Stimulated activated CD4-positive, alpha-beta T cell treated with anti-CD3 and anti-CD28 coated beads, Interleukin-4, amount 100 ng/mL, for 24 hours (primary cell): ENCODE measurements at regions not wholly inside any gene's neighbourhood (a gene's known extent, or its start where the extent isn't known, plus 50 kb on each side); places are given as distances from the start of the nearest gene placed in this dataset.

Source experiments
- DNase-seq: peaks from one replicate; pipeline ENCODE4 v3.0.0-alpha.2; 2020

DNA sequence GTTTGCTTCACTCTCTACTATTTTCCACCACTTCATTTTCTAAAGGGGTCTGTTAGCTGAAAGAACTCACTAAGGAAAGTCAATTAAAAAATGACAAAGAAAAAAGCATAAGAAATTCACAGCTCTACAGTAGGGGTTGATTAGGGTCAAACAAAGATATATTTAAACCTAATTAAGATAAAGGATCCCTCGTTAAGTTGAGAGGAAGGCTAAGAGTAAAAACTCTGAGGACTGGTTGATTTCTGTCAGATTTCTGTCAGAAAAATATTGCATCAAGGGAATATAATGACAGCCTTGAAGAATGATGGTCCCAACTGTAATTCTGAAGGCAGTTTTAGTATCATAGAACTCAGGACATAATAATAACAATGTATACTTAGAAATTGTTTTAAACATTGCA is 218.0 kb downstream of the QDPR start:
- no peak for DNase-seq

DNA sequence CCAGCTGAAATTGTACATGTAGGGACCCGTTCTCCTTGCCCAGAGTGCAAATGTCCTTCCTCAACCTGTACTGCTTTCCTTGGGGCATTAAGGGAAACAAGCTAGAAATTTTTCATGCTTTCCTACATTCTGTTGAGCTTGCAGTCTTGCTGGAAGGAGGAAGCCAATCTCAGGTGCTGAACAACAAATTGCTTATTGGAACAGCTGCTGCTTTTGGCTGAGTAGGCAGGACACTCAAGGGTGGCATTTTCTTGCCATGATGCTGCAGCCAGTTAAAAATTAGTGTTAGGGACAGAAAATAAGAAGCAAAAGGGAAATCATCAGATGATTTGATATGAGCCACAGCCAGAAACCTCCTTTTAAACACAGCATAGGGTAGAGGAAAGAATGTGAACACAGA is 223.7 kb downstream of the QDPR start:
- DNase-seq, result no peak

DNA sequence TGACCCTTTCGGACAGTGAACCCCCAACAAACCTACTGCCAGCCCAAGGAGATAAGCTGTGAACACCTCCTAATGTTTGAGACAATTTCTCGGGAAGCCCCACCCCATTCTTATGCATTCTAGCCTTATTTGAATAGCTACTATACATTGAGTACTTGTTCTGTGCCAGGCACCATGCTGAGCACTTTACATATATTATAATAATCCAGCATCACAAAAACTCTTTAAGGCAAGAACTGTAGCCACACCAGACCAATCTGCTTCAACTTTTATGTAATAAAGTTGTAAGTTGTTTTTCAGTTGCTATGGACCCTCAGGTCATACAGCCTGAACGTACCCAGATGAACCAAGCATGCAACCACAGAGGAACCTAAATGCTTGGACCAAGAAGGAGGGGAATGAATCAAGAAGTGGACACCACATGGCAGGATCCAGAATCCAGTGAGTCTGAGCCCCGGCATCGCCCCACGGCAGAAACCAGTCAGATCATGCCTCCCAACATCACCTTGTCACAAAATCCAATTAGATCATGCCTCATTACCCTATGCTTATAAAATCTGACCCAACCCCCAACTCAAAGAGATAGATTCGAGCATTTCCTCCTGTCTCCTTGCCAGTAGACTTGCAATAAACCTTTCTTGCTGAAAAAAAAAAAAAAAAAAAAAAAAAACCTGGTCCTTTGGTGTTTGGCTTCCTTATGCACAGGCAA is 225.0 kb downstream of the QDPR start:
- no peak for DNase-seq

DNA sequence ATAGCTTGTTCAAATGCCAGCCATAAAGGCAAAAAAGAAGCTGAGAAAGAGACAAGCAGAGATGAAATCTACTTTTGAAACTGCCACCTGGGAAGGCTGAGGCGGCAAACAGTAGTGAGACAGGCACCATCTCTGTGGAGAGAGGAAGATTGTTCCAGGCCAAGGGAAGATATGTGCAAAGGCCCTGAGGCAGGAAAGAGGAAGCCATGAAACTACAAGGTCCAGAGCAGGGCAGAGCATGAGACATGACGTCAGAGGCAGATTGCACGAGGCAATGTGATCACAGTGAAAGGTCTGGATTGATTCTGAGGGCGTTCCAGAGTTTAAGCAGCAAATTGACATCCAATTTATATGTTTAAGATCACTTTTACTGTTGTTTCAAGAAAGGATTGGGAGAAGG is 226.1 kb downstream of the QDPR start:
- DNase-seq, result no peak

DNA sequence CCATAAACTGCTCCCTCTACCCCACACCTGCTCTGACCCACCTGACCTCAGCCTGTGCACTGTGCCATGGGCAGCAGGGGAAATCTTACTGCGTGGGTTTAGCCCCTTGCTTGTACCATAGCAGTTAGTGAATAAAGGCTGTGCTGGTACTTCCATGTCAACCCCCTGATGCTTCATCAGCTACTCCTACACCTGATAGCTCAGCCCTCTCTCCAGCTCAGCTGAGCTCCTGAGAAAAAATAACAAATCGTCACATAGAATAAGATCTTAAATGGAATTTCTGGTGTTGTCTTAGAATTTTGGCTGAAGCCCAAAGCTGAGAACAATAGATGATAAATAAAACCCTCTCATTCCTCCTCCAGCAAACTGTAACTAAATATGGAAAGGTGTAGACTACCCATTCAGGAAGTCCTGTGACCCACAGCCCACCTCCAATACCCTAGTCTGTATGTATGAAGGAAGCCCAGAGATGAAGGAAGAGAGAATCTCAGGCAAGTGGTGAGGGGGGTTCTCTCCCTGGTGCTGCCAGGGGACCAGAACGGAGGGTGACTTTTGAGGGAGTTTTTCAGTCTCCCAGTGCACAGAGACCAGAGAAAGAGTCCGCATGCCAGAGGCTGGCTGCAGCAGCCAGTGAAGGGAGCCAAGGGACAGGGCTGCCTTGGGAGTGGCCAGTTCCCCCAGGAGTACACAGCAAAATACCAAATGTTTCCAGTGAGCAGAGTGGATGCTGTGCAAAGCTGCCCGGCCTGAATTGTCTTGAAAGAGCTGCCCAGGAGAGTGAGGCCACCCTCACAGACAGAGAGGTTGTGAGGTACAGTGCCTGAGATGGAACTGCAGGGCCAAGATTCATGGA is 227.3 kb downstream of the QDPR start:
- no peak for DNase-seq

DNA sequence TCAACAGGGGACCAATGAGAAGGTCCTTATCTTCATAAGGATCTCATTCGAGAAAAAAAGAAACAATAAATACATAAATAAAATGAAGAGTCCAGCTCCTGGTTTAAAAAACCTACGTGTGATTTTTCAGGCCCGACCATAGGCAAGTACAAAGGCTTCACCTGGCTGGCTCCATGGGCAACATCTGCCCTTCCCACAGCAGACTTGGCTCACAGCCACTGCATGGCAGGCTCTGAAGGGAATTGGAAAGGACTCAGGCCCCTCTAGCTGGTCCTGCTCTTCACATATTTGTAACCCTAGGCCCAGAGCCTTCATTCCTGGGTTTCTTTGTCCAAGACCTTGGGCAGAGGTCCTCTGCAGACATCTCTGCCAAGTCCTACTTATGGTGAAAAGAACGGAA is 228.1 kb downstream of the QDPR start:
- no peak for DNase-seq

DNA sequence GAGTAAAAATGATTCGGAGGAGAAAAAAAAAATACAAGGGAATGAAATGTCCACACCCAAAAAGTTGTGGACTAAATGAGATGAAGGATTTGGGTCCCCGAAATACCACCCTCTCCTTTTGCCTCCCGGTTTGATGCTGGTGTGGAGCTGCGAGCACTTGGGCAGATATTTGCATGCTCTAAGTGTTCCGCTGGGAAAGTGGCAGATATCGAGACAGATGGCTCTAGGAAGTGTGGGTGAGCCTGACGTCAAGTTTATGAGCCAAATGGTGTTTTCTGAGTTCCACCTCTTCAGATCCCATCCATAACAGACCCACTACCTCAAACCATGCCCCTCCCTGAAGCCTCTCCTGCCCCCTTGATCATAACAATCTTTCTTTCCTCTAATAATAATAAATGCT is 228.6 kb downstream of the QDPR start:
- no peak for DNase-seq

DNA sequence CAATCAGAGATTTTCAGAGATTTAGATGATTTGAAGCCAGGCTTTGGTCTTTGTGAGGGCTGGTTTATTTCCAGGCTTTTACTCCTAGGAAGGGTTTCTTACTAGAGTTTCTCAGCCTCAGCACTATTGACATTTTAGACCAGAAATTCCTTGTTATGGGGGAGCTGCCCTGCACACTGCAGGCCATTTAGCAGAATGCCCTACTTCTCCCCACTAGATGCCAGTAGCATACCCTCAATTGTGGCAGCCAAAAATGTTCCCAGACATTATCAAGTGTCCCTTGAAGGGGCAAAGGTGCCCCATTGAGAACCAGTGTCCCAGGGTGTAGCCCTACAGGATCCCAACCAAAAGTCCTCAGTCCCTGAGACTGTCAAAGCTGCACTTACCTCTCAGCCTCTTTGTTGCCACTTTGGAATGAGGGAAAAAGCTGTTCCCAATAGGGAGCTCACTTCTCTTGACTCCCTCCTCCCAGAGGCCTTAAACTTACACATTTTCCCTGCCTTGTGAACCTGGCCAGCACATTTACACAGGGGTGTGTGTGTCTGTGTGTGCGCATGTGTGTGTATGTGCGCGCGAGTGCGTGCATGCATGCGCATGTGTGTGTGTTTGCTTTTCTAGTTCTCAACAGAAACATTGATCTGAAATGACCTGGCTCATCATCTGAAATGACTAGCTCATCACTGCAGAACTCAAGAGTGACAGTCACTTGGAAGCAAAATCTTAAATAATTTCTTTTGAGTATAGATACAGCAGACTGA is 231.4 kb downstream of the QDPR start:
- DNase-seq, result no peak

DNA sequence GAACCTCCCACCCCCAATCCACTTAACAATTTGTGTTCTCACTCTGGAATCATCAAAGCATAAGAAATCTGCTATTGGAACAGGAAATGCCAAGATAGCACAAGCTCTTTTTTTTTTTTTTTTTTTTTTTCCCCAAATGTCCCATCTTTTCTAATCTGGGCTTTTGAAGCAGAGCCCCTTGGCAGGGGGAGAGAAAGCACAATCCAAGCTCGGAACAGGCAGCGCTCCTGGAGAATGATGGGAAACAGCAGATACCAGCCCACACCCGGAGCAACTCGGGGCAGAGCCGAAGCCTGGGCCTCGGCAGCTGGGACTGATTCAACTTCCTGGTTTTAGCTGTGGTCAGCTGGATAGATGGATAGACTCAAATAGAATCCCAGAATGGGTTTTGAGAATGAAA is 235.1 kb downstream of the QDPR start:
- no peak for DNase-seq

DNA sequence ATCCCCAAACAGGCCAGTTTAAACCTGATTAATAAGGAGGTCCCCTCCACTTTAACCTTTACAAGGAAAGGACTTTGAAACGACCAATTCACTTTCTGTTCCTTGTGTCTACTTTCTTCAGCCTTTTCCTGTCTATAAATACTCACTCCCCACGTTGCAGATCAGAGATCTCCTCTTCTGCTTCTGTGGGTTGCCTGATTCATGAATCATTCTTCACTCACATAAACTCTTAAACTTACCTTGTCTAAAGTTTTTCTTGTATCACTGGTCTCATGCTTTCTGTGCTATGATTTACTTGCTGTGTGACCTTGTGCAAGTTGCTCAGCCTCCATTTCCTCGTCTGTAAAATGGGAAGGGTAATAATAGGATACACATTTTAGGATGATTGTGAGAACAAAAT is 236.1 kb downstream of the QDPR start:
- DNase-seq, result no peak

DNA sequence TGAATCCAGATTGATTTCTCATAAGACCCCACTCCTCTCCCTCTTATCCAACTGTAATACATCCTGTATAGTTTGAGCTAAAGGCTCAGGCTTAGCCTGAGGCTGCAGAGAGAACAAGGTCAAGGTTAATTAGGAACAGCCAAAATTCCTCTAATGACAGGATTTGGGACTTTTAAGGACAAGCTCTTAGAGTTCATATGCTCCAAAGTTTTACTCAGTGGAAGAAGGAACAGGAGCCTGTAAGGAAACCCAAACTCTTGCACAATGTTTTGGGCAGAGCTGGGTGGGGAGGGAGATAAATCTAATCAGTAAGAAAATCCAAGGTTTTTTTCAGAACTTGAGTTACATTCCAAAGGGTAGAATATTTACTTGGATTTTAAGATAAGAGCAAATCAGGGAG is 238.8 kb downstream of the QDPR start:
- no peak for DNase-seq

DNA sequence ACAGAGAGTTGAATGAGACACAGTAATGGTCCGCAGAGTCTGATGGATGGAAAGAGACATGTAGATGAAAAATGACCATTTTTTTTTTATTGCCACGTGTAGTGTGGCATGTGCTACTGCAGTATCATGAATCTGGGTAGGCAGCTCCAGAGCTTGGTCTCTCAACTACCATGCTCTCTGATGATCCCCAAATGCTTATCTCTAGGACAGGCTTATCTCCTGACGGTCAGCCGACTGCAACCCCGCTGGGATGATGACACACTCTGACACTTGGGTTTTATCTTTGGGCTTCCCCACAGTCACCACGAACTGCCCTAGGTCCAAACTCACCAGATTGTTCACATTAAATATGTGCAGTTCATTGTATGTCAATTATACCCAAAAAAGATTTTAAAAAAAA is 239.7 kb downstream of the QDPR start:
- DNase-seq, result no peak

DNA sequence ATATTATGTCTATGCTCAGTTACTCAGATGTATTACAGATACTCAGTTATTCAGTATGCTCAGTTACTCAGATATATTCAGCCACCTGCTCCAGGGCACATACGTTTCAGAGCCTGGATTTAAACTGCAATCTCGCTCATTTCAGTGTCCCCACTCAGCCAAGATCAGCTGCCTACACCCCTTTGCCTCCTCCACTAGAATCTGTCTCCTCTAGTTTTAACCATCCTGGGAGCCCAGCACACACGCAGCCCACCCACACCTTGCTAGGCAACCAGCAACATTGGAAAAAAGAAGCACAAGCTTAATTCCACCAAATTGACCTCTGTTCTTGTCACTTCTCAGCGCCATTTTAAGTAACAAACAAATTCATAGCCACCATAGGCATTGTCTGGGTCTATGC is 246.2 kb downstream of the QDPR start:
- no peak for DNase-seq

DNA sequence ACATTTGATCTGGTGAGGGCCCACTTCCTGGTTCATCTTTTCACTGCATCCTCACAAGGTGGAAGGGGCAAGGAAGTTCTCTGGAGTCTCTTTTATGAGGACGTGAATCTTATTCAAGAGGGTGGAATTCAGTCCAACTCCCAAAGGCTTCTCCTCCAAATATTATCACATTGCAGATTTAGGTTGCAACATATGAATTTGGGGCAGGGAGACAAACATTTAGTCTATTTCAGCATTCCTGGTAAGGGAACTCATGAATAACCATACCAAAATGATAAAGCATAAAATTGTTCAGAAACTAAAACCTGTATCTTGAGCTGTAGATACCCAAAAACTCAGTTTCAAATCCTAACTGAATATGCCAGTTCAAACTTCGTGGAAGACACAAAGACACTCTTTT is 246.8 kb downstream of the QDPR start:
- no peak for DNase-seq

DNA sequence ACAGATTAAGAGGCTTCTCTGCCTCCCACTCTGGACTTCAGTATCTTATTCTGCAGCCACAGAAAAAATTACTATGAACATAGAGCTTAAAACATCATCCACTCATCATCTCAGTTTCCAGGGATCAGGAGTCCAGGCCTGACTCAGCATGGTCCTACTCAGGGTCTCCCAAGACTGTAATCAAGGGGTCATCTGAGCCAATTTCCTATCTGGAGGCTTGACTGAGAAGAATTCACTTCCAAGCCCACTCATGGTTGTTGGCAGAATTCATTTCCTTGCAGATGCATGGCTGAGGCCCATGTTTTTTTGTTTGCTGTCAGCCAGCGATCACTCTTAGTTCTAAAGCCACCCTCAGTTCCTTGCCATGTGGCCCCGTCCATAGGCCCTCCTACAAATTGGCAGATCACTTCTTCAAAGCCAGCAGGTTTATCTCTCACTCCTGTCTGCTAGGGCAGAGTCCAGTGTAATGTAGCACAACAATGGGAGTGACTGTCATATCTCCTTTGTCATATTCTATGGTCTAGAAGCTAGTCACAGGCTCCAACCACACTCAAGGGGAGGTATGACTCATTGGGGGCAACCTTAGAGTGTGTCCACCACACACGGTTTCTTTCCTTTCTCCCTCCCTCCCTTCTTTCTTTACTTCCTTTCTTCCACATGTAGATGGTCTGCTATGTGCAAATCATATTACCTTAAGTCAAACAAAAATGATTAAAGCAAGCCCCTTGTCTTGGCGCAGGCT is 251.6 kb downstream of the QDPR start:
- DNase-seq, result no peak

DNA sequence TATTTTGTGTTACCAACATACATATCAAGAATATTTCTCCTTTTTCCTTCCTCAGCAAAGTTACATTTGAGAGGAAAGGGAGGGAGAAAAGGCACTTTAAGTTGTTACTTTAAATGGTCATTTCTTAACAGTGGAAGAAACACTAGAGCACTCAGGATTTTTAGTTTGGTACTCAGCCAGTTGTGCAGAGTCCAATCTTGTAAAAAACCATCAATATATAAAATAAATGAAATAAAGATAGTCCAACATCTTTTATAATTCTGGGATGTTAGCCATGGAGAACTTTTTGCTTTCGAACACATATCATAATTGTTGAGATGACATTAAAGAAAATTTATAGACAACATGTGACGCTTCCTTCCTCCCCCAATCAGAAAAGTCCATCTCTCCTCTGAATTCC is 253.8 kb downstream of the QDPR start:
- no peak for DNase-seq

DNA sequence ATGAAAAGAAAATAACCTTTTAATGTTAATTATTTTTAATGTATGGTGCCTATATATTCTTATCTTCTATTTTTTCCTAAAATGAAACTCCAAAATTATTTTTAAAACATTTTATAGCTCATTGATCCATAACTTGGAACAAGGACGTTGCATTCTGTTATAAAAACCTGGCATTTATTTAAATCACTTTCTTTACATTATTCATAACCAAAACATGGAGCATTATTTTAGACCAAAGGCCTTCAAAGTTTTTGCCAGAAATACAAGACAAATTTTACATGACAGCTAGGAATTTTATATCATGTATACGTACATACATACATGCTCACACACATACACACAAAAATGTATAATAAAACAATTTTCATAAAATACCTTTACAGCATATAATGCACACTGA is 259.8 kb downstream of the QDPR start:
- no peak for DNase-seq

DNA sequence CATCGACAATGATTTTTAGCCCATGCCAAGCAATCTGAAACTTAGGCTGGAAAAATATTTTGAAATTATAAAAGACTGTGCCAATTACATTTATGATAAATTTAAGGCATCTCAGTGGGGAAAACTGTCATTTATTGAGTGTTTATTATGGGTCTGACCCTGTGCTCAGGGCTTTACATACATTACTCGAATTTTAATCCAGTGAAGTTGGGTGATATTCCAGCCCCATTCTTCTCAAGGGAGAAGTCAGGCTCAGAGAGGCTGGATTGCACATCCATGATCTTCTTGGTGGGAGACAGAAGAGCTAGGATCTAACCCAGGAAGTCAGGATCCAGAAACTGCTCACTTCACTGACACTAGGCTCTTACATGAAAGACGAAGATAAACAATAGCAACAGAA is 260.8 kb downstream of the QDPR start:
- no peak for DNase-seq

DNA sequence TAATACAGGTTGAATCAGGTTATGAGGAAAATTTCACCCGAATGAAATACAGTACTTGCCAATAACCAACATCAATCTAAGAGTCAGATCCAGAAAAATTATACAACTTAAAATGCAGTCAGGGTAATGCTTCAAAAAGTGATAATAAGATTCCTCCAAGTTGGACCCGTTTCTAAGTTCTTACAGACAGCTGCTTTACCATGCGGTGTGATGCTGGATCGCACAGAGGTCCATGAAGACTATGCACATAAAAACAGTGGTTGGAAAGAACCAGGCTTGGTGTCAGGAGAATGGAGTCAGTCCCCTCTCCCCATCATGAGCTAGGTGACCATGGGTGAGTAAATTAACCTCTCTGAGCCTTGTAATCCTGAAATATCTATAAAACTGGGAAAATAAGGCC is 261.3 kb downstream of the QDPR start:
- DNase-seq, result no peak

DNA sequence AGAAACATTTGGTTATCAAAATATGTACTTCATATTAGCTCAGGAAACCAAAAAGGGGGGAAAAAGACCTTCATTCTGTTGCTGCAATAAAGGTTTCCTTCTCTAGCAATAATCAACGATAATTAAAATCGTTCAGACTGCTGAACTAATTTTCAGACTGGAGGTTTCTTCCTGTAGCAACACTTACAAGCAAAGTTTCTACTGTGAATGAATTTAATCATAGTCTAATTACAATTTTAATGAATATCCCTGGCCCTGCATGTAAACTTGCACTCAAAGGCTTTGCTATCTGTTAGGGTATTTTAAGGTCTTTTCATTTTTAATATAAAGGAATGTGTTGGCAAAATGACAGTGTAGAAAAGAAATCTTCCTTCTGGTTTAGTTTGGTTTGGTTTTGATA is 265.2 kb downstream of the QDPR start:
- DNase-seq, result no peak

DNA sequence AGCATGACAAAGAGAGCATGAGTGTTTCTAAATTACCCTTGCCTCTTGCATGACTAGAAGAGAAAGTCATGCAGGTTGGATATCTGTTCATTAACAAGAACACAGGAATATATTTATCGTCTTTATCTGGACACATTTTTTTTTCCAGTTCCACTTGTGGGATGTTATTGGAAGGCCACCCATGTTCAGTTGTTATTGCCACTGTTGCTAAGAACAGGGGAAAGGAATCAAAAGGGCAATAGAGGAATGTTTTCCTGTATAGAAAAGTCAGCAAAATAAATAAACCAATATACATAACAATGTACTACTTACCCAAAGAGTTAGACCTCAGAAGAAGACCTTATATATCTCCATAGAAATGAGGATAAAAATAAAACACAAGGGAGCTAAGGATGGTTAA is 270.1 kb downstream of the QDPR start:
- DNase-seq, result no peak

DNA sequence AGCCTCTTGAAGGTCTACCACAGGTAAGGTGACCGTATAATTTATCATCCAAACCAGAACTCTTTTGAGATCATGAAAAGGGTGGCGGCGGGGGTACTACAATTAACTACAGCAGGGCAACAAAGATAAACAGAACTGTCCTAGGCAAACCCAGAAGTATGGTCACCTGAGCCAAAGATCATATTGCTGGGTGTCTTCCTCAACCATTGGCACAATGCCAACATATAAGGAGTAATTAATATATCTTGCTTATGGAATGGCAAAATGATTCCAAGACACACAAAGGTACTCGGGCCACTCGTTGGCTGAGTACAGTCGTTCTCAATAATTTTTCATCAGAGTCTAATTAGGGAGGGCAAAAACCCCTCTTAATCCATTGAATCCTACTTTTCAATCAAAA is 273.3 kb downstream of the QDPR start:
- DNase-seq, result no peak

DNA sequence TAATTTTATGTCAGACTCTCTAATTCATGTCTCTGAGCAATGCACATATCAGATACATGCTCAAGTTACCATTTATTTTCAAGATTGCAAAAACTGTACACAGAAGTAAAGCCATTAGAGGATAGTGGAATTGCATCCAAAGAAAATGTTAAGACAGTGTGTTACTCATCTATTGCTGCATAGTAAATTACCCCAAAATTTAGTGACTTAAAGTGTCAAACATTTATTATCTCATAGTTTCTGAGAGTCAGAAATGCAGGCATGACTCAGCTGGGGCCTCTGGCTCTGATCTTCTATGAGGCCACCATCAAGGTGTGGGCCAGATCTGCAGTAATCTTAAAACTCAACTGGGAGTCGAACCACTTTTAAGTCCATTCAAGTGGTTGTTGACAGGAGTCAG is 275.2 kb downstream of the QDPR start:
- DNase-seq, result no peak
